Astrocyte (in vitro differentiated cells and primary cell): ENCODE measurements at regions not wholly inside any gene's neighbourhood (a gene's known extent, or its start where the extent isn't known, plus 50 kb on each side); places are given as distances from the start of the nearest gene placed in this dataset.

Experiments
- CTCF ChIP-seq: IDR thresholded peaks from 2 replicates; pipeline ENCODE4 v1.5.1; 2011; ENCODE audit warnings: low read depth, mild to moderate bottlenecking, inconsistent platforms, low read length, moderate library complexity; ENCODE audit not compliant: insufficient read depth
- EZH2 ChIP-seq: IDR thresholded peaks from 2 replicates; pipeline ENCODE4 v1.6.1; 2012; ENCODE audit warnings: mild to moderate bottlenecking, low read length, inconsistent platforms; ENCODE audit not compliant: insufficient read depth

GRCh38 chr1:83098131-83098530 is 900.8 kb downstream of the TTLL7 start:
- TF ChIP-seq CTCF: no peak
- TF ChIP-seq EZH2: no peak
